Upper lobe of left lung (tissue), 4 donors: ENCODE measurements at regions not wholly inside any gene's neighbourhood (a gene's known extent, or its start where the extent isn't known, plus 50 kb on each side); places are given as distances from the start of the nearest gene placed in this dataset.

Experiments used
- CTCF ChIP-seq, 6 experiments: fragments of 450-650 bp in 4 of 6; fragments of 200-600 bp in 2 of 6; sonication (generic) in 2 of 6; IDR thresholded peaks; one replicate each; pipeline ENCODE4 v1.5.1; 2016 to 2019; ENCODE audit warnings: antibody characterized with exemption in 6 of 6
- EP300 ChIP-seq, 4 donors: sonication (generic); formaldehyde crosslinking; IDR thresholded peaks; one replicate each; pipeline ENCODE4 v1.5.1; 2017; ENCODE audit warnings: antibody characterized with exemption in 4 of 4, control low read depth in 2 of 4
- POLR2A ChIP-seq, 4 donors: fragments of 450-650 bp; IDR thresholded peaks; one replicate each; pipeline ENCODE4 v1.5.1; 2016 to 2017; ENCODE audit warnings: antibody characterized with exemption in 4 of 4, mild to moderate bottlenecking in 2 of 4

- TF ChIP-seq POLR2A (IDR thresholded peaks at IDR 0.05) (no peak), CTCF (IDR thresholded peaks at IDR 0.05) (no peak), EP300 (IDR thresholded peaks at IDR 0.05) (no peak)
Measured at GRCh38 chr10:95122736-95123135, 53.4 kb upstream of the CYP2C8 start.
